ENCODE measurements at regions not wholly inside any gene's neighbourhood (a gene's known extent, or its start where the extent isn't known, plus 50 kb on each side); places are given as distances from the start of the nearest gene placed in this dataset.

DNA sequence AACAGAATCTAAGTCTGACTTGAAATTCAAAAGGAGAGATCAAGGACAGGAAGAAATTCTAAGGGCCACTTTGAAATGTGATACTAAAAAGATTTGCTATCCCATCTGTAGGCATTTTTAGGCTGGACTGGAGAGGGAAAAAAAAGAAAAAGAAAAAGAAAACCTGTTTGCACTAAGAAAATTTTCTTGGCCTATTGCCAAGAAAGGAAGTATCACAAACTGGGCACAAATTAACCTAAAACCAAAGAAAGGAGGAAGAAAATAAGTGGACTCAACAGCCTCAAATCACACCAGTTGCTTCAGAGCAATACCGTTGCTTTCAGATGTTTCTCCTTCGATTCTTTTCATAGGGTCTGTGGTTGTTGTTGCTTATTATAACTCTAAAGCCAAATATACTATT, 287.9 kb upstream of the VRK2 start:
- no peak for DNase-seq
- no peak overlapping the region for H3K4me3 ChIP-seq (ENCODE audit: low read length)
- no peak overlapping the region for H2AFZ ChIP-seq (ENCODE audit: low read length)
- H4K20me1 ChIP-seq (ENCODE audit: insufficient read depth, low read depth, low read length): no peaks in the 10 kb centered on the region
- no peak overlapping the region for H3K9ac ChIP-seq (ENCODE audit: low read length)
- H3K4me1 ChIP-seq (ENCODE audit: low read length): peaks cover 19% of the 10 kb centered on the region
- H3K79me2 ChIP-seq (ENCODE audit: low read length): no peaks in the 10 kb centered on the region
- no peak overlapping the region for H3K27ac ChIP-seq (ENCODE audit: low read length)
- no peaks in the 10 kb centered on the region for H3K9me3 ChIP-seq (ENCODE audit: low read length)
- H3K4me2 ChIP-seq (ENCODE audit: low read depth, low read length, poor library complexity, severe bottlenecking): no peak overlapping the region
- no peaks in the 10 kb centered on the region for H3K36me3 ChIP-seq (ENCODE audit: insufficient read depth, low read length)
- no peaks in the 10 kb centered on the region for H3K9me2 ChIP-seq (replicated peaks; ENCODE audit: insufficient read depth, low read length)
- H3K27me3 ChIP-seq (ENCODE audit: low read length): no peaks in the 10 kb centered on the region

DNA sequence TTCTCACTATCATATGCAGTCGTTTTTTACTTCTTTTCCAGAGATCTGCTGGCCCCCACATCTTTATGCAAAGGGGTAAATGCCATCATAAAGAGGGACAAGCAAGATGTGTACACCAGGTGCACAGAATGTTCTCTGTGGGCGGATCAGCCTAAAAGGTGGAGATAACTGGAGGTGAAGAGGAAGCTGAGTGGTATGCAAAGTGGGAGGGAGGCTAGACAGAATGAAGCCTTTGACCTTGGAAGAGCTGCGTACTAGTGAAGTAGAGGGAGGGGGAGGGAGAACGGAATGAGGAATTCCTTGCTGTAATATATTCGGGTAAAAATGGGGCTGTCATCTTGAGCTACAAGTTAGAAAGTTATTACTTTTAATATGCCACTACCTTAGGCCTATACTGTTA, 287.5 kb upstream of the VRK2 start:
- DNase-seq: peak; percentile 42
- peaks cover 19% of the 10 kb centered on the region for H3K4me1 ChIP-seq (ENCODE audit: low read length)
- H3K9ac ChIP-seq (ENCODE audit: low read length): no peak overlapping the region
- no peaks in the 10 kb centered on the region for H4K20me1 ChIP-seq (ENCODE audit: insufficient read depth, low read depth, low read length)
- no peaks in the 10 kb centered on the region for H3K79me2 ChIP-seq (ENCODE audit: low read length)
- H3K27me3 ChIP-seq (ENCODE audit: low read length): no peaks in the 10 kb centered on the region
- no peak overlapping the region for H3K4me3 ChIP-seq (ENCODE audit: low read length)
- no peak overlapping the region for H3K27ac ChIP-seq (ENCODE audit: low read length)
- no peak overlapping the region for H2AFZ ChIP-seq (ENCODE audit: low read length)
- no peaks in the 10 kb centered on the region for H3K9me3 ChIP-seq (ENCODE audit: low read length)
- H3K4me2 ChIP-seq (ENCODE audit: low read depth, low read length, poor library complexity, severe bottlenecking): no peak overlapping the region
- H3K36me3 ChIP-seq (ENCODE audit: insufficient read depth, low read length): no peaks in the 10 kb centered on the region
- no peaks in the 10 kb centered on the region for H3K9me2 ChIP-seq (replicated peaks; ENCODE audit: insufficient read depth, low read length)

DNA sequence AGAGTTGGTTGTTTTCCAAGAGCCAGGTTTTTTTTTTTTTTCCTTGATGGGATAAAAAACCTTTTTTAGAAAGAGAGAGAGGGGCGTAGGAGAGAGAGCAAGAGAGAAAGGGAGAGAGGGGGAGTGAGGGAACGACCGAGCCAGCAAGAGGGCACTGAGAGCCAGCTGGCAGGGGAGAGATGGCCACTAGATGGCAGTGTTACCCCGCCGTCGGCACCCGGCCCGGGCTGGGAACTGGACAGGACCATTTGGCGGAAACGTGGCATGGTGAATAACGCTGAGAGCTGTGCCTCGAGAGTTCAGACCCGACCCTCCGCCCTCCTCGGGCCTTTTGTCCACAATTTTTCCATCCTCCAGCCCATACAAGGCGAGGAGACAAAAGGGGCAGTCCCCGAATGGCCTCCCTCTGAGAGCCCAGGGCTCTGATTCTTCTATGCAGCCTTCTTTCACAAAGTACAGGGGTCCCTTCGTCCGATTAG, 286.7 kb upstream of the VRK2 start:
- peak overlapping the region; percentile 94; the same call in 1 of the 2 replicates for H2AFZ ChIP-seq (ENCODE audit: low read length)
- no peaks in the 10 kb centered on the region for H3K79me2 ChIP-seq (ENCODE audit: low read length)
- no peak overlapping the region for H3K27ac ChIP-seq (ENCODE audit: low read length)
- peak overlapping the region; percentile 64 for H3K4me2 ChIP-seq (ENCODE audit: low read depth, low read length, poor library complexity, severe bottlenecking)
- peak overlapping the region; percentile 29; the same call in 1 of the 2 replicates for H3K9ac ChIP-seq (ENCODE audit: low read length)
- no peaks in the 10 kb centered on the region for H4K20me1 ChIP-seq (ENCODE audit: insufficient read depth, low read depth, low read length)
- H3K4me3 ChIP-seq (ENCODE audit: low read length): peak overlapping the region; percentile 42; the same call in 1 of the 2 replicates
- no peaks in the 10 kb centered on the region for H3K36me3 ChIP-seq (ENCODE audit: insufficient read depth, low read length)
- H3K9me2 ChIP-seq (replicated peaks; ENCODE audit: insufficient read depth, low read length): no peaks in the 10 kb centered on the region
- DNase-seq: peak; percentile 89
- no peaks in the 10 kb centered on the region for H3K27me3 ChIP-seq (ENCODE audit: low read length)
- peaks cover 19% of the 10 kb centered on the region for H3K4me1 ChIP-seq (ENCODE audit: low read length)
- no peaks in the 10 kb centered on the region for H3K9me3 ChIP-seq (ENCODE audit: low read length)

DNA sequence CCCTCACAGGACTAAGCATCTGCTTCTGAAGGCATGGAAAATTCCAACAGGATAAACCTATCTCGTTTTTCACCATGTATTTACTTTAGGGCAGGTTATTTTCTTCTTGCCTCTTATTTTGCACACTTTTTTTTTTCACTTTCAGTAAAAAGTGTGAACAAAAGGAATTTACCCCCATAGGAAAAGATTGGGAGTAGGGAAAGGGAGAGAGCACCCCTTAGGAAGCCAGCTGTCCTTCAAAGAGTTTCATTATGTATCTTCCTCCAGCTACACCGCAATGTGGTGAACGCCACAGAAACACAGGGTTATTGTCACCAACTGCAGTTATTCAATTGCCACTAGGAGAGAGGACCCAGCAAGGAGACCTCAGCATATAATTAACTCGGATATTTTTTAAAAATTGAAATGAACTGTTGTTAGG, 286.2 kb upstream of the VRK2 start:
- Histone ChIP-seq H3K79me2 (ENCODE audit: low read length) (no peaks in the 10 kb centered on the region), H3K4me2 (ENCODE audit: low read depth, low read length, poor library complexity, severe bottlenecking) (peak overlapping the region; percentile 64), H3K27ac (ENCODE audit: low read length) (no peak overlapping the region), H3K9ac (ENCODE audit: low read length) (peak overlapping the region; percentile 29; the same call in 1 of the 2 replicates), H3K4me1 (ENCODE audit: low read length) (peaks cover 16% of the 10 kb centered on the region), H3K4me3 (ENCODE audit: low read length) (0 out of 2 replicates have a peak overlapping the region, but pooled peaks have one; percentile 42), H3K9me2 (replicated peaks; ENCODE audit: insufficient read depth, low read length) (no peaks in the 10 kb centered on the region), H2AFZ (ENCODE audit: low read length) (peak overlapping the region; percentile 94; the same call in 1 of the 2 replicates), H3K9me3 (ENCODE audit: low read length) (no peaks in the 10 kb centered on the region), H3K27me3 (ENCODE audit: low read length) (no peaks in the 10 kb centered on the region), H3K36me3 (ENCODE audit: insufficient read depth, low read length) (no peaks in the 10 kb centered on the region), H4K20me1 (ENCODE audit: insufficient read depth, low read depth, low read length) (no peaks in the 10 kb centered on the region)
- DNase-seq: no peak

DNA sequence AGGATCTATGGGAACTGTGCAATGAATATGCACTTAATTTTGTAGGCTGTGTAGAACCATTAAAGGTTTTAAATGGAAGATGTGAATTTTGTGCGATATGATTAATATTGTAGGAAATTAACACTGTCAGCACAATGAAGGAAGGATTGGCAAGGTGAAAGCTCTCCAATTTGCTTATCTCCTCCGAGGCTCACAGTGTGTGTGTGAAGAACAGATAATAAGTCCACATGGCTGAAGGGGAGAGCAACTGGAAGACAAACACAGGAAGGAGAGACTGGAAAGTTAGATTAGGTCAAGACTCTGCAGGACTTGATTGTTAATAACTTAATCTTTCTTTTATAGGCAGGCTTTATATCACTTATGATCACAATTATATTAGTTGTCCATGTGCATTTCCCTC, 269.7 kb upstream of the VRK2 start:
- Histone ChIP-seq H4K20me1 (ENCODE audit: insufficient read depth, low read depth, low read length) (no peaks in the 10 kb centered on the region), H3K4me3 (ENCODE audit: low read length) (no peak overlapping the region), H3K4me2 (ENCODE audit: low read depth, low read length, poor library complexity, severe bottlenecking) (no peak overlapping the region), H3K9me2 (replicated peaks; ENCODE audit: insufficient read depth, low read length) (no peaks in the 10 kb centered on the region), H3K79me2 (ENCODE audit: low read length) (no peaks in the 10 kb centered on the region), H3K27me3 (ENCODE audit: low read length) (no peaks in the 10 kb centered on the region), H2AFZ (ENCODE audit: low read length) (no peak overlapping the region), H3K36me3 (ENCODE audit: insufficient read depth, low read length) (no peaks in the 10 kb centered on the region), H3K9me3 (ENCODE audit: low read length) (no peaks in the 10 kb centered on the region), H3K27ac (ENCODE audit: low read length) (no peak overlapping the region), H3K9ac (ENCODE audit: low read length) (no peak overlapping the region), H3K4me1 (ENCODE audit: low read length) (no peaks in the 10 kb centered on the region)
- DNase-seq: no peak

DNA sequence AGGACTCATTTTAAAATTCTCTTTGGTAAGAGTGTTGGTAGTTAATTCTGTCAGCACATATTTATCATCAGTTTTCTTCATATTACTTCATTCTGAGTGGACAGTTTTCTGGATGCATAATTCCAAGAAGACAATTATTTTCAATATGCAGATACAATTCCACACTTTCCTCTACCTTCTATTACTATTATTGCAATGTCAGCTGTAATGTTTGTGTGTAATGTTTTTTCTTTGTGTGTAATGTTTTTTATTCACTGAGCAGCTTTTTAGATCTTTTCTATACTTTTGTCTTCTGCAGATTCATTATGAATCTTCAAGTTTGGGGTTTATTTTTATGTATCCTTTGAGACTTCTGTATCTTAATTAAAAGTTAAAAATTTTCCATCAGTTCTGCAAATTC, 264.0 kb upstream of the VRK2 start:
- Histone ChIP-seq H3K4me2 (ENCODE audit: low read depth, low read length, poor library complexity, severe bottlenecking) (no peak overlapping the region), H3K9ac (ENCODE audit: low read length) (no peak overlapping the region), H3K79me2 (ENCODE audit: low read length) (no peaks in the 10 kb centered on the region), H3K4me1 (ENCODE audit: low read length) (no peaks in the 10 kb centered on the region), H3K9me2 (replicated peaks; ENCODE audit: insufficient read depth, low read length) (no peaks in the 10 kb centered on the region), H3K4me3 (ENCODE audit: low read length) (no peak overlapping the region), H4K20me1 (ENCODE audit: insufficient read depth, low read depth, low read length) (no peaks in the 10 kb centered on the region), H2AFZ (ENCODE audit: low read length) (no peak overlapping the region), H3K27me3 (ENCODE audit: low read length) (no peaks in the 10 kb centered on the region), H3K9me3 (ENCODE audit: low read length) (no peaks in the 10 kb centered on the region), H3K27ac (ENCODE audit: low read length) (no peak overlapping the region), H3K36me3 (ENCODE audit: insufficient read depth, low read length) (no peaks in the 10 kb centered on the region)
- DNase-seq: no peak

DNA sequence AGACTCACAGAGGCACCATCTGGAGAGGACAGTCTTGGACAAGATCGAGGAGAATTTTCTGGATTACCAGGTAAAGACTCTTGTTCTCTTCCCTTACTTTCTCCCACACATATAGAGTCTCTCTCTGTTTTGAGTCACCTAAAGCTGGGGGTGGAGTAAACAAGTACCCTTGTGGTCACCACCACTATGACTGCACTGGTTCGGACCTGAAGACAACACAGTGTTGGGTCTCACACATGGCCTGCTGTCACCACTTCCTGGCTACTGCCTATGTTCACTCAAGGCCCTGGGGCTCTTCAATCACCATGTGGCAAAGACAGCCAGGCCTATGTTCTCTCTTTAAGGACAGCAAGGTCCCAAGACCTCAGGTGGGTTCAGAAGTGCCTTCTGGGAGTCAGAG, 253.3 kb upstream of the VRK2 start:
- no peaks in the 10 kb centered on the region for H3K27me3 ChIP-seq (ENCODE audit: low read length)
- no peaks in the 10 kb centered on the region for H4K20me1 ChIP-seq (ENCODE audit: insufficient read depth, low read depth, low read length)
- no peak overlapping the region for H3K4me3 ChIP-seq (ENCODE audit: low read length)
- no peak for DNase-seq
- H3K27ac ChIP-seq (ENCODE audit: low read length): no peak overlapping the region
- no peaks in the 10 kb centered on the region for H3K9me2 ChIP-seq (replicated peaks; ENCODE audit: insufficient read depth, low read length)
- H3K9me3 ChIP-seq (ENCODE audit: low read length): no peaks in the 10 kb centered on the region
- H3K79me2 ChIP-seq (ENCODE audit: low read length): no peaks in the 10 kb centered on the region
- no peak overlapping the region for H3K9ac ChIP-seq (ENCODE audit: low read length)
- no peak overlapping the region for H2AFZ ChIP-seq (ENCODE audit: low read length)
- H3K4me2 ChIP-seq (ENCODE audit: low read depth, low read length, poor library complexity, severe bottlenecking): no peak overlapping the region
- no peaks in the 10 kb centered on the region for H3K4me1 ChIP-seq (ENCODE audit: low read length)
- H3K36me3 ChIP-seq (ENCODE audit: insufficient read depth, low read length): no peaks in the 10 kb centered on the region

DNA sequence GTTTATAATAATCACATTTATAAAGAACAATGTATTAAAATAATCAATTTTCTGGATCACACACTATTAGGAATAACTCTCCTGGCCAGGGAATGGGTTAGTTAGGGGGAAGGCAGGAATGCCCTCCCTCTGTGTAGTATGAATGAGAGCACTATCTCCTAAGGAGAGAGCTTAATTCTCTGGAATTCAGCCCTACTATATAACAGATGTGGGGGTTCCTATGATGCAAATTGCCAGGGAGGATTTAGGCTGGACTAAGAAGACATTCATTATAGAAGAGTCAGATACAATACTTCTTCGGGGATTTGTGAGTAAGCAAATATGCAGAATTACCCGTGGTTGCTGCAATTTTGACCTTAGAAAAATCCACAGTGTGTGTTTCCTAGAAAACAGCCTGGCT, 250.1 kb upstream of the VRK2 start:
- Histone ChIP-seq H4K20me1 (ENCODE audit: insufficient read depth, low read depth, low read length) (no peaks in the 10 kb centered on the region), H2AFZ (ENCODE audit: low read length) (no peak overlapping the region), H3K27me3 (ENCODE audit: low read length) (no peaks in the 10 kb centered on the region), H3K79me2 (ENCODE audit: low read length) (no peaks in the 10 kb centered on the region), H3K9ac (ENCODE audit: low read length) (no peak overlapping the region), H3K9me3 (ENCODE audit: low read length) (no peaks in the 10 kb centered on the region), H3K4me1 (ENCODE audit: low read length) (no peaks in the 10 kb centered on the region), H3K4me3 (ENCODE audit: low read length) (no peak overlapping the region), H3K27ac (ENCODE audit: low read length) (no peak overlapping the region), H3K36me3 (ENCODE audit: insufficient read depth, low read length) (no peaks in the 10 kb centered on the region), H3K4me2 (ENCODE audit: low read depth, low read length, poor library complexity, severe bottlenecking) (no peak overlapping the region), H3K9me2 (replicated peaks; ENCODE audit: insufficient read depth, low read length) (no peaks in the 10 kb centered on the region)
- no peak for DNase-seq

DNA sequence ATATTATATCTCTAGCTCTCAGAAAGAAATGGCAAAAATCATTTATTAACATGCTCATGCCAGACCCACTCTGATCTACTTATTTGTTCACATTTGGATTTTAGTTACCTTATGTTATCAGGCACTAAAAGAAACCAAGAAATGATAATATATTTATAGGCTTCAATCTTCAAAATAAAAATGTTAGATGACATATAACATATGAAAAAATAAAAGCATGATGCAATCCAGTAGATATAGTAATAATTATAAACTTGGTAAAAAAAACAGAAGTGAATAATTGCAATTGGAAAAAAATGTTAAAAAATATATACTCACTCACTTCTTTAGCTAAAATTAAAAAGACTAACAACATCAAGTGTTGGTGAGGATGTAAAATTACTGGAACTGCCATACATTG, 248.3 kb upstream of the VRK2 start:
- H3K36me3 ChIP-seq (ENCODE audit: insufficient read depth, low read length): no peaks in the 10 kb centered on the region
- DNase-seq: no peak
- no peaks in the 10 kb centered on the region for H3K9me3 ChIP-seq (ENCODE audit: low read length)
- H4K20me1 ChIP-seq (ENCODE audit: insufficient read depth, low read depth, low read length): no peaks in the 10 kb centered on the region
- no peak overlapping the region for H3K4me2 ChIP-seq (ENCODE audit: low read depth, low read length, poor library complexity, severe bottlenecking)
- H3K9ac ChIP-seq (ENCODE audit: low read length): no peak overlapping the region
- no peak overlapping the region for H3K27ac ChIP-seq (ENCODE audit: low read length)
- no peaks in the 10 kb centered on the region for H3K9me2 ChIP-seq (replicated peaks; ENCODE audit: insufficient read depth, low read length)
- H3K79me2 ChIP-seq (ENCODE audit: low read length): no peaks in the 10 kb centered on the region
- H2AFZ ChIP-seq (ENCODE audit: low read length): no peak overlapping the region
- no peaks in the 10 kb centered on the region for H3K27me3 ChIP-seq (ENCODE audit: low read length)
- H3K4me3 ChIP-seq (ENCODE audit: low read length): no peak overlapping the region
- no peaks in the 10 kb centered on the region for H3K4me1 ChIP-seq (ENCODE audit: low read length)

Data from Karpas-422 (cell line).